ENCODE measurements at regions not wholly inside any gene's neighbourhood (a gene's known extent, or its start where the extent isn't known, plus 50 kb on each side); places are given as distances from the start of the nearest gene placed in this dataset.

DNA sequence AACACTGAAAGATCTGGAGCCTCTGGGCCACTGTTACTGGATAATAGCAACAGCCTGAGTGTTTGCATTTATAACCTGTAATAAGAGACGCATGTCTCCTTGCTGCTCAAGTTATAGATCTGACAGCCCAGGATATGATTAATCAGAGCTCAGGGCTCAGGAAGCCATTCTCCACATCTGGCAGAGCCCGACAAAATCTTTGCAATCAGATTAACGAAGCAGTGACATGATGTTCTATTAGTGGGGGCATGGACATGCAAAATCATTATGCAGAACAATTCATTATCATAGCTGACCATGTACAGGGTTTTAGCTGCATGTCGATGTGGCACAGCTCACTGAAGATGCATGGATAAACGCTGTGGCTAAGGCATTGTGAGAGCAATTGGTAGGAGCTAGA, 730.3 kb downstream of the ZNF385D start:
- no peak overlapping the region for H4K5ac ChIP-seq (ENCODE audit: insufficient read length, low read depth, low read length)
- Mint-ChIP-seq H3K4me3 (no peak overlapping the region), H3K9me3 (peaks cover 4 to 8% of the 10 kb centered on the region in 2 experiments; a peak in 3 of 5 replicates), H3K36me3 (ENCODE audit: insufficient read depth in 1 of 3, low read depth in 3 of 3) (peaks cover 0 to 9% (median 0%) of the 10 kb centered on the region in 3 experiments; a peak in 1 of 7 replicates), H3K4me1 (peaks cover 9 to 10% of the 10 kb centered on the region in 2 experiments), H3K27ac (no peak overlapping the region), H3K27me3 (ENCODE audit: low read depth) (no peaks in the 10 kb centered on the region)
- no peaks in the 10 kb centered on the region for H3K4me1 ChIP-seq (ENCODE audit: insufficient read depth, low read length)
- H3K23ac ChIP-seq (ENCODE audit: insufficient read length, low read depth, low read length) = no peak overlapping the region
- no peak overlapping the region for H3K18ac ChIP-seq (ENCODE audit: insufficient read length, low read depth, low read length)
- H3K4me2 ChIP-seq (ENCODE audit: insufficient read depth, insufficient read length, low read length) = no peak overlapping the region
- WGBS (ENCODE audit: extremely low coverage, insufficient read length, low lambda C conversion rate) = no CpG with 5 or more reads among the region's 5 CpGs
- no peak overlapping the region for H2BK20ac ChIP-seq (ENCODE audit: low read depth, low read length, poor library complexity, severe bottlenecking)
- no peaks in the 10 kb centered on the region for H4K20me1 ChIP-seq (ENCODE audit: control insufficient read depth, insufficient read depth, insufficient read length)
- H4K91ac ChIP-seq (ENCODE audit: insufficient read length, low read depth, low read length) = no peak overlapping the region
- no peak overlapping the region for H4K8ac ChIP-seq (replicated peaks; ENCODE audit: insufficient read length, low read depth, low read length)
- no peak overlapping the region for H3T11ph ChIP-seq (ENCODE audit: low read length)
- H2BK5ac ChIP-seq (ENCODE audit: insufficient read length, low read length) = no peak overlapping the region
- H3K27me3 ChIP-seq (ENCODE audit: insufficient read depth, low read length) = no peaks in the 10 kb centered on the region
- no peak overlapping the region for H2BK15ac ChIP-seq (ENCODE audit: low read depth, low read length)
- H3K79me1 ChIP-seq (ENCODE audit: insufficient read depth, low read depth, low read length, poor library complexity, severe bottlenecking) = no peaks in the 10 kb centered on the region
- no peak overlapping the region for H3K9ac ChIP-seq (ENCODE audit: extremely low read depth, insufficient read length, low read length)
- TF ChIP-seq CTCF (conservative IDR thresholded peaks at IDR 0.05) = no peak
- no peak for DNase-seq
- no peak overlapping the region for H3K14ac ChIP-seq (ENCODE audit: insufficient read depth, low read length)
- no peak overlapping the region for H3K56ac ChIP-seq (ENCODE audit: insufficient read length, low read depth, low read length)
- no peak overlapping the region for H2BK12ac ChIP-seq (ENCODE audit: insufficient read length, low read depth, low read length)
- no peak overlapping the region for H2AK5ac ChIP-seq (ENCODE audit: insufficient read length, low read length)
- no peak overlapping the region for H3K27ac ChIP-seq (ENCODE audit: insufficient read length, low read depth, low read length)
- no peaks in the 10 kb centered on the region for H3K79me2 ChIP-seq (ENCODE audit: insufficient read depth, low read length)
- H3K4ac ChIP-seq (ENCODE audit: low read depth, low read length) = no peak overlapping the region
- no peaks in the 10 kb centered on the region for H3K23me2 ChIP-seq (ENCODE audit: insufficient read length, low read depth, low read length, poor library complexity, severe bottlenecking)
- no peak overlapping the region for H2BK120ac ChIP-seq (ENCODE audit: low read depth, low read length, poor library complexity, severe bottlenecking)
- H3K9me3 ChIP-seq (ENCODE audit: control insufficient read depth, low read depth, low read length) = no peaks in the 10 kb centered on the region
- no peak overlapping the region for H2AFZ ChIP-seq (ENCODE audit: low read length)

Data from H9 (cell line).